ENCODE measurements at regions not wholly inside any gene's neighbourhood (a gene's known extent, or its start where the extent isn't known, plus 50 kb on each side); places are given as distances from the start of the nearest gene placed in this dataset.
"Not testable (repeated sequence)": the region's sequence is repeated elsewhere in the genome, so short reads cannot be mapped to it uniquely, and the experiment has no call there.

- not testable (repeated sequence) for DNase-seq (ENCODE audit: low read depth in 4 of 4, low spot score in 3 of 4)
These were observed 131.8 kb upstream of the ALDH3B2 start for GRCh38 chr11:67806183-67806582.

DNA sequence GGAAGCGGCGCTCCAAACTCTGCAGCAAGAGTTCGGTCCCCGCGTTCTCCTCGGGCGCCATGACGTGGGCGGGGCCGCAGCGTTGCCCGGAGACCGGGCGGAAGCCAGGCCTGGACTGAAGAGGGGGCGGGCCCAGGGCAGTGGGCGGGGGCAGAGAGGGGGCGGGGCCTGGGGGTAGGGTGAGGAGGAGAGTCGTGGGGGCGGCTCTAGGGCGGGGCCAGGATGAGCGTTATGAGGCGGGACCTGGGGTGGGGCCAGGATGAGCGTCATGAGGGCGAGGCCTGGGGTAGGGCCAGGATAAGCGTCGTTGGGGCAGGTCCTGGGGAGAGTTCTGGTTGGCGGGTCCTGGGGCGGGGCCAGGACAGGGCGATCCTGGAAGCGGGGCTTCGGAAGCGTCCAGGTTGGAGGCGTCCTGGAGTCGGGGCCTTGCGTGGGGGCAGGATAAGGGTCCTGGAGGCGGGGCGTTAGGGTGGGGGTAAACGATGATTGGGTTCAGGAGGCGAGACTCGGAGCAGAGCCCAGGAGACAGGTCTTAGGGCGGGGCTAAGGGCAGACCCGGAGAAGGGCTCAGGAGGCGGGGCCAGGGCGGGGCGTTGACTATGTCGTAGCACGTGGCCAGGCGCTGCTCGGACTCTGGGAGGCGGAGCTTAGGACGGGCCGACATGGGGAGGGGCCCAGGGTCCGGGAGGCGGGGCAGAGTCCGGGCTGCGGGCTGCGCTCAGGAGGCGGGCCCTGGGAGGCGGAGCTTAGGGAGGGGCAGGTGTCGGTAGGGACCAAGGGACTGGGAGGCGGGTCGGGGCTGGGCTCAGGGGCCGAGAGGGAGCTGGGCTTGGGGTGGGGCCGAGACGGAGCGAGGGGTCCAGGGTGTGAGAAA is 131.1 kb upstream of the ALDH3B2 start:
- DNase-seq (ENCODE audit: low read depth in 4 of 4, low spot score in 3 of 4) = peak; percentile 83 to 89 (median 88)

- DNase-seq (ENCODE audit: low read depth in 4 of 4, low spot score in 3 of 4) = not testable (repeated sequence)
These were observed 130.2 kb upstream of the ALDH3B2 start for GRCh38 chr11:67804435-67805252.

GRCh38 chr11:67803519-67803918 is 129.1 kb upstream of the ALDH3B2 start:
- DNase-seq (ENCODE audit: low read depth in 4 of 4, low spot score in 3 of 4) = not testable (repeated sequence)

DNA sequence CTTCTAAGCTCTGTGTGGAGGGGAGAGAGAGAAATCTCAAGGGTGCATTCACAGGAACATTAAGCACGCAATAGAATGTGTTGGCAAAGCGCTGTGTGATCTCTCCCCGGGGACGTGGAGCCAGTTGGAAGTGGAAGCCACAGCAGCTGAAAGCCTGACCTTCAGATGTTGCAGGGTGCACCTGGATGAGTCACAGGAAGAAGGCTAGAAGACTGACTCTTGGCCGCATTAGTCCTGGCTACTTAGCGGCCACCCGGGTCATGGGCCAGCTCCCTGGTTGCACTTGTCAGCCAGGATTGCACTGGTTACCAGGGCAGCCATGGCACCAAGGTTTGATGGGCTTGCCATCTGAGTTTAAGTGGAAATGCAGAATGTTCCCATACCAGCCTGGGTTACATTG is 128.6 kb upstream of the ALDH3B2 start:
- DNase-seq (ENCODE audit: low read depth in 4 of 4, low spot score in 3 of 4) = not testable (repeated sequence)

- not testable (repeated sequence) for DNase-seq (ENCODE audit: low read depth in 4 of 4, low spot score in 3 of 4)
These were observed 128.2 kb upstream of the ALDH3B2 start for GRCh38 chr11:67802623-67803022.

DNA sequence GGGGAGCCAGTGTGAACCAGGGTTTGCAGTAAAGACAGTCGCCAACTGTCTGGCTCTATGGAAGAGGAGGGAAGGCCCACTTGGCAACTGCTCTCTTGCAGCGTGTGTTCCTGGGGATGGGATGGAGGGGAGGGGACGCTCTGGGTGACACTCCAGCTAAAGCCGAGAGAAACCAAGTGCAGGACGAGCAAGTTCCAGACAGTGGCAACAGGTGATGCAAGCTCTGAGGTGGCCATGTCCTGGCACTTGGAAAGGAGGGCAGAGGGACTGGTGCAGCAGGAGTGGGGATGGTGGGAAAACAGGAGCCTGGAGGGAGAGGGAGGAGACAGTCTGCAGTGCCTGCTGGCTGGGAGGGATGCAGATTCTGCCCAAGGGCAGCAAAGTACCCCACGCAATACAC is 127.0 kb upstream of the ALDH3B2 start:
- DNase-seq (ENCODE audit: low read depth in 4 of 4, low spot score in 3 of 4) = not testable (repeated sequence)

GRCh38 chr11:67800591-67800990 is 126.2 kb upstream of the ALDH3B2 start:
- DNase-seq (ENCODE audit: low read depth in 4 of 4, low spot score in 3 of 4) = not testable (repeated sequence)

DNA sequence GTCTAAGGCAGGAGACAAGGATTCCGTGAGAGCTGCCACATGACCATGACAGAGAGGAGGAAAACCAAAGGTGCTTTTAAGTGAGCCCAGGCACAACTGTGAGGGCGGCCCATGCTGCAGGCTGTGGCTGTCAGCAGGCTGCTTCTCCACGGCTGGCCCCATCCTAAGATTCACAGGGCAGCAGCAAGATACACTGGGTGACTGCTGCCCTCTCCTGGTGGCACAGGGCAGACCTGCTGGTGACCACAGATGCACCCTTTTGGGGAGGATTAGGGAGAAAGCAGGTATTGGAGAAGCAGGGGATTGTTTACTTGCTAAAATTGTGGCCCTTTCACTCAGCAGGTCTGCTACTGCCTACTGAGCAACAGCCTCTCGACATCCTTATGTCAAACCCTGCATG is 125.4 kb upstream of the ALDH3B2 start:
- DNase-seq (ENCODE audit: low read depth in 4 of 4, low spot score in 3 of 4) = not testable (repeated sequence)

DNA sequence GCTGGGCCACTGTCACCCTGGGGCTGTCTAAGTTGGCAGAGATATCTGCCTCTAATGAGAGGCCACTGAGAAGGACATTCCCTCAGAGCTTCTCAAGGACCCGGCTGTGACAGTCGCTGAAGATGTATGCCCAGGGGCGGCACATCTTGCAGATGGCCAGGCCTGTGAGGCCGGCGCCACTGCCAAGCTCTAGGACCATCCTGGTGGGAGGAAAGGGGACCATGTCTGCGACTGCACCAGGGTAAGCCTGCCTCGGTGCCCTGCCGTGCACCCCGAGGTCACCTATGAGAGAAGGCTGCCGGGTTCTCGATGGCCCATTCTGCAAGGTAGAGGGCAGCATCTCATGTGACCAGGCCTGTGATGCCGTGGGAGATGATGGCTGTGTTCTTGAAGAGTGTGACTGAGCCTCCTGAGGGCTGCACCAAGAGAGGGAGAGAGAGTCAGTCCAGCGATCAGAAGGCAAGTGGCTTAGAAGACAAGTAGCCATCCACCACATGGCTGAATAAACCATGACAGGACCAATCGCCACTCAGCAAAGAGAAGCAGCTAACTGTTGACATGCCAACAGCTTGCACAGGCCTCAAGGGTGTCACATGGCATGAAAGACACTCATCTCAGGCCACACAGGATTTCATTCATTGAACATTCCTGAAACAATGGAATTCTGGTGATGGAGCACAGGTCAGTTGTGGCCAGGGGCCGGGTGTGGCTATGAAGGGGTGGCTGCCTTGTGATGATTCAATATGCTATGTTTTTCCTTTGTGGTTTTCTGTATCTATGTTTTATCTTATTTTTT is 123.5 kb upstream of the ALDH3B2 start:
- not testable (repeated sequence) for DNase-seq (ENCODE audit: low read depth in 4 of 4, low spot score in 3 of 4)

DNA sequence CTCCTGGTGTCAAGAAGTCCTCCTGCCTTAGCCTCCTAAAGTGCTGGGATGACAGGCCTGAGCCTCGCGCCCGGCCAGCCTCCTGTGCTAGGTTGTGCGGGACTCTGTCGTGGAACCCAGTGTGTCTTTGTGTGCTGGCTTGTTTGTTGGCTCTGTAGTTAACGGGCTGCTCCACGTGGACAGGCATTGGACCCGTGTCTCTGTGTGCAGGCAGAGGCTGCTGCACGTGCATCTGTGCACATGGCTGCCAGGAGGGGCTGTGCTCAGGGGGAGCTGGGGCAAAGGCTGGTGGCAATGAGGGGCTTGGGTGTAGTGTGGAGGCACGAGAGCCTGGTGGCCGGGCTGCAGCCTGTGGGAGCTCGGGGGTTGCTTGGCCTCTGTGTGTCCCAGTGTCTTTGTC is 121.3 kb upstream of the ALDH3B2 start:
- no peak for DNase-seq (ENCODE audit: low read depth in 4 of 4, low spot score in 3 of 4)

DNA sequence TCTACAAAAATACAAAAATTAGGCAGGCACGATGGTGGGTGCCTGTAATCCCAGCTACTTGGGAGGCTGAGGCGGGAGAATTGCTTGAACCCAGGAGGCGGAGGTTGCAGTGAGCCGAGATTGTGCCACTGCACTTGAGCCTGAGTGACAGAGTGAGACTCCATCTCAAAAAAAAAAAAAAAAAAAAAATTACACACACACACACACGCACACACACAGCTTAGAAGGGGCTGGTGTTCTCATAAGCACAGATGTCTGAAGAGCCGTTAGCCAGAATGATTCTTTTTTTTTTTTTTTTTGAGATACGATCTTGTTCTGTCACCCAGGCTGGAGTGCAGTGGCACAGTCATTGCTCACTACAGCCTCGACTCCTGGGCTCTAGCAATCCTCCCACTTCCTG is 119.3 kb upstream of the ALDH3B2 start:
- DNase-seq (ENCODE audit: low read depth in 4 of 4, low spot score in 3 of 4) = not testable (repeated sequence)

DNA sequence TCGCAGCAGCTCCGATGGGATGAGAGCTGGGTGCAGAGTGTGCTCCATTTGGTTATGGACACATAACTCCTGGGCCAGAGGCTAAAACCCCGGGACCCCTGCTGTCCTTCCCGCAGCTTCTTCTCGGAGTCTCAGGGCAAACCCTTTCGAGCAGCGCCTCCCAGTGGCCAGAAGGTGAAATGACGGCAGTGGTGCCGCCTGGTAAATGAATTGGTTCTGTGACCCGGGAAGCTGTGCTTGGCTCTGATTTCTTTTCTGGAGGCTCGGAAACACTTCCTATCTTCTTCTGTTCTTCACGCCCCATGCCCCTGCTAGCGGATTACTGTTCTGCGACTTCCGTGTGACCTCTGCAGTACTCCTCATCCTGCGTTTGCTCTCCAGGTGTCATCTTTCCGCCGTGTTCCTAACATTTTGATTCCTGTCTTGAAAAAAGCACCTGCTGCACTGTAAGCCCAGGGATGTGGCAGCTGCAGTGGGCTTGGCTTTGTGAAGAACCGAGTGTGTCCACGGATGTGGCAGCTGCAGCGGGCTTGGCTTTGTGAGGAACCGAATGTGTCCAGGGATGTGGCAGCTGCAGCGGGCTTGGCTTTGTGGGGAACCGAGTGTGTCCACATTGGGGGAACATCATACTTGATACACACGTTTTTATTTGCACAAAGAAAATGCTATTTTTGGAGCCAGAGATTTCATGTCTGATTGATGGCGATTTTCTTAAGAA is 118.0 kb upstream of the ALDH3B2 start:
- DNase-seq (ENCODE audit: low read depth in 4 of 4, low spot score in 3 of 4) = not testable (repeated sequence)

GRCh38 chr11:67791598-67792170 is 117.3 kb upstream of the ALDH3B2 start:
- not testable (repeated sequence) for DNase-seq (ENCODE audit: low read depth in 4 of 4, low spot score in 3 of 4)

- not testable (repeated sequence) for DNase-seq (ENCODE audit: low read depth in 4 of 4, low spot score in 3 of 4)
These were observed 113.9 kb upstream of the ALDH3B2 start for GRCh38 chr11:67788341-67788695.

- DNase-seq (ENCODE audit: low read depth in 4 of 4, low spot score in 3 of 4) = not testable (repeated sequence)
These were observed 113.4 kb upstream of the ALDH3B2 start for GRCh38 chr11:67787681-67788340.

- DNase-seq (ENCODE audit: low read depth in 4 of 4, low spot score in 3 of 4) = not testable (repeated sequence)
These were observed 107.5 kb upstream of the ALDH3B2 start for GRCh38 chr11:67781967-67782366.

- DNase-seq (ENCODE audit: low read depth in 4 of 4, low spot score in 3 of 4) = not testable (repeated sequence)
These were observed 107.1 kb upstream of the ALDH3B2 start for GRCh38 chr11:67781506-67781905.

DNA sequence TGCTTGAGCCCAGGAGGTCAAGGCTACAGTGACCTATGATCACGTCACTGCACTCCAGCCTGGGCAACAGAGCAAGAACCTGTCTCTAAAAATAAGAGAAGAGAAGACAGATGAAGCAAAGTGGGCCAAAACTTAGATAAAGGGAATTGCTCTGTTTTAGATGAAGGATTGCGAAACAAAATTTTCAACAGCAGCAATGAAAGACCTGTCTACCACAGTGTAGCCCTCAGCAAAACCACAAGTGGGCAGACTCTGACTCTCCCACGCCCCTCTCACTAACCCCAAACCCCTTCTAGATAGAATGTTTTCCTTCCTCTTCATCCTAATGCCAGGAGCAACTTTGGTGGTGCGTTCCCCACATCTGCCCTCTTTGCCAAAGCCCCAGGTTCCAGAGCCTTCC is 105.6 kb upstream of the ALDH3B2 start:
- no peak for DNase-seq (ENCODE audit: low read depth in 4 of 4, low spot score in 3 of 4)

All from left renal pelvis (tissue), 4 donors.